ENCODE measurements at regions not wholly inside any gene's neighbourhood (a gene's known extent, or its start where the extent isn't known, plus 50 kb on each side); places are given as distances from the start of the nearest gene placed in this dataset.

- intact Hi-C loops (cut with micrococcal nuclease): no loop called here
- TF ChIP-seq STAG1 (CRISPR knock-in tag; IDR thresholded peaks at IDR 0.05; ENCODE audit: borderline replicate concordance) (no peak), E2F6 (IDR thresholded peaks at IDR 0.05; ENCODE audit: borderline replicate concordance in 1 of 2, extremely low read depth in 1 of 2, insufficient read depth in 1 of 2, insufficient read length in 1 of 2, low read depth in 1 of 2, low read length in 1 of 2, poor library complexity in 1 of 2, severe bottlenecking in 1 of 2) (no peak), TARDBP (IDR thresholded peaks at IDR 0.05) (no peak), ZSCAN32 (CRISPR knock-in tag; IDR thresholded peaks at IDR 0.05) (no peak), ESRRA (IDR thresholded peaks at IDR 0.05; ENCODE audit: borderline replicate concordance, low read depth) (no peak), HMBOX1 (IDR thresholded peaks at IDR 0.05) (no peak), ZNF280A (IDR thresholded peaks at IDR 0.05; ENCODE audit: low read depth, partially characterized antibody) (no peak), ARID3A (IDR thresholded peaks at IDR 0.05; ENCODE audit: borderline replicate concordance, low read depth, low read length) (no peak), IFI16 (CRISPR knock-in tag; IDR thresholded peaks at IDR 0.05) (no peak), ZNF561 (CRISPR knock-in tag; conservative IDR thresholded peaks at IDR 0.05) (no peak), ZNF175 (CRISPR knock-in tag; IDR thresholded peaks at IDR 0.05; ENCODE audit: low read depth) (no peak), C11orf30 (IDR thresholded peaks at IDR 0.05; ENCODE audit: low read depth) (no peak), ZFX (CRISPR knock-in tag; IDR thresholded peaks at IDR 0.05) (no peak)
- H3K36me3 ChIP-seq (ENCODE audit: control insufficient read depth, insufficient read depth, low read length): no peaks in the 10 kb centered on the region
- H3K4me1 ChIP-seq (replicated peaks in 1 of 2; ENCODE audit: control insufficient read depth in 2 of 2, insufficient read depth in 2 of 2, low read length in 2 of 2): no peaks in the 10 kb centered on the region
- 0% methylated on average over 4 of the region's 4 CpGs for WGBS (ENCODE audit: insufficient coverage, low coverage, missing lambda C conversion rate)
- ChIA-PET POLR2A (no interaction called here), CTCF (ENCODE audit: low intra/inter-chr PET ratio) (no interaction called here)
- no peaks in the 10 kb centered on the region for H3K9me1 ChIP-seq (ENCODE audit: control insufficient read depth, insufficient read depth, low read length)
- no peak overlapping the region for H2AFZ ChIP-seq (ENCODE audit: low read depth, low read length)
- H3K4me2 ChIP-seq (ENCODE audit: insufficient read depth, low read length): no peak overlapping the region
- FAIRE-seq: no peak
- H3K9me3 ChIP-seq (replicated peaks; ENCODE audit: control insufficient read depth, insufficient read depth, low read depth, low read length): no peaks in the 10 kb centered on the region
- H3K4me3 ChIP-seq: no peak overlapping the region
- no peak overlapping the region for H3K27ac ChIP-seq (ENCODE audit: extremely low read depth, low read depth, low read length)
- H3K79me2 ChIP-seq (ENCODE audit: control insufficient read depth, insufficient read depth, low read length): no peaks in the 10 kb centered on the region
- H4K20me1 ChIP-seq (replicated peaks; ENCODE audit: control insufficient read depth, insufficient read depth, low read length): no peaks in the 10 kb centered on the region
- in situ Hi-C loops (cut with MboI): no loop called here
- ATAC-seq: no peak
- H3K9ac ChIP-seq (ENCODE audit: insufficient read depth in 1 of 2, low read depth in 2 of 2, low read length in 2 of 2): no peak overlapping the region
- BruUV-seq (replicated peaks): no TSS peak
- H3K27me3 ChIP-seq (ENCODE audit: control insufficient read depth in 2 of 2, insufficient read depth in 2 of 2, low read length in 2 of 2): no peaks in the 10 kb centered on the region
- no peak for DNase-seq (ENCODE audit: extremely low read depth in 1 of 4, low spot score in 3 of 4)
Measured at GRCh38 chr3:83011481-83011880, 1250.0 kb upstream of the GBE1 start.
